IMR-90 (cell line): ENCODE measurements at regions not wholly inside any gene's neighbourhood (a gene's known extent, or its start where the extent isn't known, plus 50 kb on each side); places are given as distances from the start of the nearest gene placed in this dataset.

ENCODE experiments used
- ATAC-seq: fragments of 200-7000 bp; cut with Tn5 transposase; 2 replicates; pipeline ENCODE4 v1.9.1; 2020; ENCODE audit warnings: low read depth, mild to moderate bottlenecking, moderate library complexity
- BruUV-seq: library from RNA; stranded (reverse); fragments of 400-500 nt; replicated peaks from 2 replicates; lab custom pipeline; 2021; lab: Mats Ljungman, UMichigan
- CTCF ChIA-PET: fragments of 300-600 bp; formaldehyde crosslinking; extraction: SDS; loops from one replicate; lab custom pipeline; 2021; ENCODE audit warnings: antibody characterized with exemption; lab: Yijun Ruan, JAX
- POLR2A ChIA-PET: fragments of 300-600 bp; sonication (Branson Sonifier 250); formaldehyde crosslinking; loops from one replicate; lab custom pipeline; 2022; ENCODE audit warnings: antibody characterized with exemption; ENCODE audit not compliant: unreplicated experiment; lab: Charles Lee
- DNase-seq: peaks from one replicate; pipeline ENCODE4 v3.0.0; 2013
- H2AFZ ChIP-seq: replicated peaks from 2 replicates; pipeline ENCODE3; 2013; ENCODE audit warnings: low read length, mild to moderate bottlenecking; ENCODE audit not compliant: poor library complexity
- H2AK5ac ChIP-seq: 2 replicates; pipeline ENCODE4 v1.6.1; 2013; ENCODE audit warnings: low read depth, low read length, inconsistent platforms
- H2AK9ac ChIP-seq: replicated peaks from 2 replicates; pipeline ENCODE3; 2013; ENCODE audit warnings: mild to moderate bottlenecking, low read depth, low read length, moderate library complexity; ENCODE audit not compliant: poor library complexity
- H2BK120ac ChIP-seq: 2 replicates; pipeline ENCODE4 v1.6.1; 2013; ENCODE audit warnings: low read depth, low read length, inconsistent platforms
- H2BK15ac ChIP-seq: 3 replicates; pipeline ENCODE4 v1.6.1; 2013; ENCODE audit warnings: low read depth, low read length, inconsistent platforms
- H2BK20ac ChIP-seq: 2 replicates; pipeline ENCODE4 v1.6.1; 2013; ENCODE audit warnings: low read depth, mild to moderate bottlenecking, inconsistent platforms, low read length, moderate library complexity
- H2BK5ac ChIP-seq: 2 replicates; pipeline ENCODE4 v1.6.1; 2013; ENCODE audit warnings: mild to moderate bottlenecking, low read depth, low read length, inconsistent platforms; ENCODE audit not compliant: poor library complexity, severe bottlenecking
- H3K14ac ChIP-seq: replicated peaks from 2 replicates; pipeline ENCODE4 v1.6.1; 2013; ENCODE audit warnings: low read depth, low read length, inconsistent platforms
- H3K18ac ChIP-seq: 2 replicates; pipeline ENCODE4 v1.6.1; 2013; ENCODE audit warnings: low read depth, low read length, control low read depth
- H3K23ac ChIP-seq: 2 replicates; pipeline ENCODE4 v1.6.1; 2013; ENCODE audit warnings: low read depth, low read length, inconsistent platforms
- H3K27ac ChIP-seq: 2 replicates; pipeline ENCODE4 v1.5.1; 2013; ENCODE audit warnings: mild to moderate bottlenecking, control low read depth, low read length; ENCODE audit not compliant: insufficient read depth
- H3K27me3 ChIP-seq: 2 replicates; pipeline ENCODE4 v1.6.1; 2013; ENCODE audit warnings: low read length; ENCODE audit not compliant: control insufficient read depth, insufficient read depth
- H3K36me3 ChIP-seq: 2 replicates; pipeline ENCODE4 v1.6.1; 2013; ENCODE audit warnings: low read length, mixed read lengths; ENCODE audit not compliant: control insufficient read depth, insufficient read depth
- H3K4ac ChIP-seq: 2 replicates; pipeline ENCODE4 v1.6.1; 2013; ENCODE audit warnings: low read depth, low read length, inconsistent platforms
- H3K4me1 ChIP-seq: 2 replicates; pipeline ENCODE4 v1.6.1; 2013; ENCODE audit warnings: low read length, mixed read lengths; ENCODE audit not compliant: control insufficient read depth, insufficient read depth
- H3K4me2 ChIP-seq: 2 replicates; pipeline ENCODE4 v1.6.1; 2013; ENCODE audit warnings: low read depth, mild to moderate bottlenecking, control low read depth, low read length, moderate library complexity
- H3K4me3 ChIP-seq: 2 replicates; pipeline ENCODE4 v1.5.1; 2013; ENCODE audit warnings: low read depth, mild to moderate bottlenecking, control low read depth, low read length, moderate library complexity; ENCODE audit not compliant: insufficient read depth
- H3K56ac ChIP-seq: 2 replicates; pipeline ENCODE4 v1.6.1; 2013; ENCODE audit warnings: low read length, inconsistent platforms; ENCODE audit not compliant: insufficient read depth; ENCODE audit errors: extremely low read depth
- H3K79me1 ChIP-seq, 2 experiments: 2 replicates each; pipeline ENCODE4 v1.6.1; 2013; ENCODE audit warnings: low read length in 2 of 2, inconsistent platforms in 1 of 2, low read depth in 1 of 2
- H3K9ac ChIP-seq: 2 replicates; pipeline ENCODE4 v1.6.1; 2013; ENCODE audit warnings: low read depth, low read length, control low read depth
- H3K9me1 ChIP-seq: 2 replicates; pipeline ENCODE4 v1.6.1; 2013; ENCODE audit warnings: low read length, inconsistent platforms; ENCODE audit not compliant: insufficient read depth
- H3K9me3 ChIP-seq: 2 replicates; pipeline ENCODE4 v1.6.1; 2013; ENCODE audit warnings: low read length; ENCODE audit not compliant: control insufficient read depth, insufficient read depth
- H4K20me1 ChIP-seq: 2 replicates; pipeline ENCODE4 v1.6.1; 2013; ENCODE audit warnings: low read length, inconsistent platforms; ENCODE audit not compliant: insufficient read depth
- H4K5ac ChIP-seq: 2 replicates; pipeline ENCODE4 v1.6.1; 2013; ENCODE audit warnings: mild to moderate bottlenecking, low read depth, low read length, control low read depth
- H4K8ac ChIP-seq, 2 experiments: 2 replicates each; pipeline ENCODE4 v1.6.1; 2013; ENCODE audit warnings: low read depth in 2 of 2, low read length in 2 of 2, control low read depth in 1 of 2, inconsistent platforms in 1 of 2
- H4K91ac ChIP-seq: 2 replicates; pipeline ENCODE4 v1.6.1; 2013; ENCODE audit warnings: low read depth, low read length, inconsistent platforms; ENCODE audit not compliant: insufficient read depth
- BHLHE40 ChIP-seq: fragments of 150-350 bp; IDR thresholded peaks from 2 replicates; pipeline ENCODE4 v1.6.1; 2016; ENCODE audit warnings: mild to moderate bottlenecking, low read depth, low read length
- CEBPB ChIP-seq: IDR thresholded peaks from 2 replicates; pipeline ENCODE4 v1.6.1; 2012; ENCODE audit warnings: low read depth, low read length, improper control_type of control experiment
- FOS ChIP-seq: fragments of 150-350 bp; IDR thresholded peaks from 2 replicates; pipeline ENCODE4 v1.6.1; 2016; ENCODE audit warnings: low read depth, low read length
- MAZ ChIP-seq: IDR thresholded peaks from 2 replicates; pipeline ENCODE4 v1.6.1; 2012; ENCODE audit warnings: low read depth, mild to moderate bottlenecking, low read length, improper control_type of control experiment, moderate library complexity, borderline replicate concordance
- MXI1 ChIP-seq: IDR thresholded peaks from 2 replicates; pipeline ENCODE4 v1.6.1; 2012; ENCODE audit warnings: low read depth, mild to moderate bottlenecking, low read length, moderate library complexity, borderline replicate concordance
- NFE2L2 ChIP-seq: fragments of 150-350 bp; IDR thresholded peaks from 2 replicates; pipeline ENCODE4 v1.6.1; 2016; ENCODE audit warnings: low read depth, mild to moderate bottlenecking, low read length
- RAD21 ChIP-seq: IDR thresholded peaks from 2 replicates; pipeline ENCODE4 v1.6.1; 2012; ENCODE audit warnings: low read length, improper control_type of control experiment
- RCOR1 ChIP-seq: IDR thresholded peaks from 2 replicates; pipeline ENCODE4 v1.6.1; 2012; ENCODE audit warnings: mild to moderate bottlenecking, low read length, improper control_type of control experiment; ENCODE audit not compliant: insufficient replicate concordance
- WGBS, 2 experiments: methylation state at CpG; one replicate each; pipeline versions ENCODE4 v1.1.5 to v1.1.7; 2013; ENCODE audit warnings: missing lambda C conversion rate in 2 of 2; ENCODE audit not compliant: insufficient read length in 1 of 2; ENCODE audit errors: extremely low coverage in 2 of 2; 5-methylcytosine and 5-hydroxymethylcytosine counted together
- dilution Hi-C: fragments of 300-500 bp; cut with HindIII; formaldehyde crosslinking; loops from one replicate; pipeline ENCODE4 v1.14.3; 2018; ENCODE audit warnings: low sequenced_read_pairs; ENCODE audit not compliant: unreplicated experiment
- in situ Hi-C: fragments of 300-500 bp; cut with MboI; formaldehyde crosslinking; loops from 3 replicates; pipeline ENCODE4 v1.14.3; 2019; ENCODE audit warnings: low sequenced_read_pairs, inconsistent platforms, mixed read lengths
- intact Hi-C: fragments of 100-400 bp; cut with micrococcal nuclease; formaldehyde crosslinking; loops from 2 replicates; pipeline ENCODE4 v1.10.0; 2022
- TF ChIP-seq, protein P1 (sequence below): conservative IDR thresholded peaks from 2 replicates; pipeline ENCODE4 v1.5.1; 2012; ENCODE audit warnings: mild to moderate bottlenecking, low read depth, low read length, improper control_type of control experiment
- TF ChIP-seq, protein P2 (sequence below): fragments of 150-350 bp; IDR thresholded peaks from 2 replicates; pipeline ENCODE4 v1.6.1; 2017; ENCODE audit warnings: mild to moderate bottlenecking, antibody characterized with exemption, low read length, low read depth

DNA sequence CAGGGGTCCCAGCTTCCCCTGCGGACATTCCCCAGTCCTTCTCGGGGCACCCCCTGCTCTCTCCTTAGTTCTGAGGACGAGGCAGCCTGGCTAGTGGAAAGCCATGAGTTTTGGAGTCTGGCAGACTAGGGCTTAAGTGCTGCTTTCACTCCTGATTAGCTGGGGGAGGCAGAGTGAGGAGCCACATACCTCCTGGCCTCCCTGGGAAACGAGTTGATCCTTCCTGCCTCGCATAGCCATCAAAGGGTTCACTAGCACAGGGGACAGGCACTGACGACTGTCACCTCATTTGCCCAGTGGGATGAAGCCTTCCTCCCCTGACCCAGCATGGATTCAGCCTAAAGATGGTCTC is 402.5 kb downstream of the RPS24 start:
- intact Hi-C loops, result no loop called here
- H2AFZ ChIP-seq, result no peak overlapping the region
- H3K79me1 ChIP-seq, result no peaks in the 10 kb centered on the region
- H2BK5ac ChIP-seq, result no peak overlapping the region
- H3K4me3 ChIP-seq, result no peak overlapping the region
- no peak for ATAC-seq
- no peak overlapping the region for H3K4me2 ChIP-seq
- no peak overlapping the region for H2BK120ac ChIP-seq
- 87% methylated on average over 3 of the region's 6 CpGs; no CpG with 5 or more reads in 1 of the 2 experiments for WGBS, 2 experiments
- H3K14ac ChIP-seq, result no peak overlapping the region
- no peak overlapping the region for H2AK9ac ChIP-seq
- ChIA-PET POLR2A (no interaction called here), CTCF (interaction anchor here (1.3 kb wide), 1 partner anchor 11 kb away, joined by 3 read pairs; no protein-coding TSS in a partner anchor)
- H3K27me3 ChIP-seq, result peaks cover 9% of the 10 kb centered on the region
- no peak overlapping the region for H4K91ac ChIP-seq
- H3K36me3 ChIP-seq, result no peaks in the 10 kb centered on the region
- TF ChIP-seq RCOR1, result no peak
- TF ChIP-seq, protein P1, sequence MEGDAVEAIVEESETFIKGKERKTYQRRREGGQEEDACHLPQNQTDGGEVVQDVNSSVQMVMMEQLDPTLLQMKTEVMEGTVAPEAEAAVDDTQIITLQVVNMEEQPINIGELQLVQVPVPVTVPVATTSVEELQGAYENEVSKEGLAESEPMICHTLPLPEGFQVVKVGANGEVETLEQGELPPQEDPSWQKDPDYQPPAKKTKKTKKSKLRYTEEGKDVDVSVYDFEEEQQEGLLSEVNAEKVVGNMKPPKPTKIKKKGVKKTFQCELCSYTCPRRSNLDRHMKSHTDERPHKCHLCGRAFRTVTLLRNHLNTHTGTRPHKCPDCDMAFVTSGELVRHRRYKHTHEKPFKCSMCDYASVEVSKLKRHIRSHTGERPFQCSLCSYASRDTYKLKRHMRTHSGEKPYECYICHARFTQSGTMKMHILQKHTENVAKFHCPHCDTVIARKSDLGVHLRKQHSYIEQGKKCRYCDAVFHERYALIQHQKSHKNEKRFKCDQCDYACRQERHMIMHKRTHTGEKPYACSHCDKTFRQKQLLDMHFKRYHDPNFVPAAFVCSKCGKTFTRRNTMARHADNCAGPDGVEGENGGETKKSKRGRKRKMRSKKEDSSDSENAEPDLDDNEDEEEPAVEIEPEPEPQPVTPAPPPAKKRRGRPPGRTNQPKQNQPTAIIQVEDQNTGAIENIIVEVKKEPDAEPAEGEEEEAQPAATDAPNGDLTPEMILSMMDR, result no peak
- TF ChIP-seq MAZ, result no peak
- no peak for TF ChIP-seq FOS
- TF ChIP-seq CEBPB, result no peak
- no peak for TF ChIP-seq NFE2L2
- TF ChIP-seq RAD21, result no peak
- TF ChIP-seq MXI1, result no peak
- TF ChIP-seq BHLHE40, result no peak
- TF ChIP-seq, protein P2, sequence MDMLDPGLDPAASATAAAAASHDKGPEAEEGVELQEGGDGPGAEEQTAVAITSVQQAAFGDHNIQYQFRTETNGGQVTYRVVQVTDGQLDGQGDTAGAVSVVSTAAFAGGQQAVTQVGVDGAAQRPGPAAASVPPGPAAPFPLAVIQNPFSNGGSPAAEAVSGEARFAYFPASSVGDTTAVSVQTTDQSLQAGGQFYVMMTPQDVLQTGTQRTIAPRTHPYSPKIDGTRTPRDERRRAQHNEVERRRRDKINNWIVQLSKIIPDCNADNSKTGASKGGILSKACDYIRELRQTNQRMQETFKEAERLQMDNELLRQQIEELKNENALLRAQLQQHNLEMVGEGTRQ, result no peak
- BruUV-seq, result no TSS peak
- no peak overlapping the region; the same call in 1 of the 2 replicates for H3K23ac ChIP-seq
- 0 out of 2 replicates have a peak, but pooled peaks cover 3% of the 10 kb centered on the region for H3K9me1 ChIP-seq
- H3K18ac ChIP-seq, result no peak overlapping the region
- no peak overlapping the region for H2AK5ac ChIP-seq
- dilution Hi-C loops, result no loop called here
- H3K4me1 ChIP-seq, result peaks cover 2% of the 10 kb centered on the region; the same call in 1 of the 2 replicates
- no peak overlapping the region for H3K27ac ChIP-seq
- in situ Hi-C loops, result no loop called here
- no peak overlapping the region for H3K9ac ChIP-seq
- no peaks in the 10 kb centered on the region for H4K20me1 ChIP-seq
- no peak overlapping the region for H2BK15ac ChIP-seq
- H4K5ac ChIP-seq, result no peak overlapping the region
- no peak overlapping the region for H3K4ac ChIP-seq
- no peak overlapping the region for H3K56ac ChIP-seq
- H2BK20ac ChIP-seq, result no peak overlapping the region
- H4K8ac ChIP-seq, result no peak overlapping the region
- no peak for DNase-seq
- no peaks in the 10 kb centered on the region for H3K9me3 ChIP-seq
